ENCODE measurements at regions not wholly inside any gene's neighbourhood (a gene's known extent, or its start where the extent isn't known, plus 50 kb on each side); places are given as distances from the start of the nearest gene placed in this dataset.

GRCh38 chr22:48406161-48406560 lies 1421.5 kb downstream of the BRD1 start:
- Histone ChIP-seq H2BK15ac (ENCODE audit: low read depth, low read length) (no peak overlapping the region), H3K27me3 (ENCODE audit: control insufficient read depth, insufficient read depth, low read length) (no peaks in the 10 kb centered on the region), H2BK20ac (ENCODE audit: low read depth, low read length) (no peak overlapping the region), H4K5ac (ENCODE audit: low read depth, low read length) (no peak overlapping the region), H3K27ac (ENCODE audit: insufficient read depth, low read length) (no peak overlapping the region), H3K14ac (replicated peaks; ENCODE audit: low read depth, low read length) (no peak overlapping the region), H3K56ac (ENCODE audit: extremely low read depth, insufficient read depth, low read length) (no peak overlapping the region), H3K4ac (ENCODE audit: low read depth, low read length) (no peak overlapping the region), H3K23ac (ENCODE audit: low read depth, low read length) (no peak overlapping the region), H3K4me3 (ENCODE audit: insufficient read depth, low read depth, low read length) (no peak overlapping the region), H2AK9ac (replicated peaks; ENCODE audit: low read depth, low read length, poor library complexity) (no peak overlapping the region), H4K20me1 (ENCODE audit: insufficient read depth, low read length) (no peaks in the 10 kb centered on the region), H2BK120ac (ENCODE audit: low read depth, low read length) (no peak overlapping the region), H2AK5ac (ENCODE audit: low read depth, low read length) (no peak overlapping the region), H4K8ac (ENCODE audit: low read depth in 2 of 2, low read length in 2 of 2) (no peak overlapping the region), H3K4me1 (ENCODE audit: control insufficient read depth, insufficient read depth, low read length) (no peaks in the 10 kb centered on the region), H3K9me1 (ENCODE audit: insufficient read depth, low read length) (no peaks in the 10 kb centered on the region), H3K18ac (ENCODE audit: low read depth, low read length) (no peak overlapping the region), H3K79me1 (ENCODE audit: low read depth in 1 of 2, low read length in 2 of 2) (no peaks in the 10 kb centered on the region), H2BK5ac (ENCODE audit: low read depth, low read length, poor library complexity, severe bottlenecking) (no peak overlapping the region), H3K4me2 (ENCODE audit: low read depth, low read length) (no peak overlapping the region), H4K91ac (ENCODE audit: insufficient read depth, low read depth, low read length) (no peak overlapping the region), H3K9ac (ENCODE audit: low read depth, low read length) (no peak overlapping the region), H2AFZ (replicated peaks; ENCODE audit: low read length, poor library complexity) (no peak overlapping the region), H3K36me3 (ENCODE audit: control insufficient read depth, insufficient read depth, low read length) (no peaks in the 10 kb centered on the region), H3K9me3 (ENCODE audit: control insufficient read depth, insufficient read depth, low read length) (peaks cover 39% of the 10 kb centered on the region)
- ChIA-PET POLR2A (ENCODE audit: unreplicated experiment) (no interaction called here), CTCF (no interaction called here)
- WGBS, 2 experiments (ENCODE audit: extremely low coverage in 2 of 2, insufficient read length in 1 of 2), result no CpG with 5 or more reads among the region's 4 CpGs
- dilution Hi-C loops (cut with HindIII; ENCODE audit: low sequenced_read_pairs, unreplicated experiment) (no loop called here), intact Hi-C loops (cut with micrococcal nuclease) (no loop called here), in situ Hi-C loops (cut with MboI; ENCODE audit: low sequenced_read_pairs) (no loop called here)
- TF ChIP-seq SMC3 (IDR thresholded peaks at IDR 0.05; ENCODE audit: low read depth, low read length) (no peak), CEBPB (IDR thresholded peaks at IDR 0.05; ENCODE audit: low read depth, low read length) (no peak), ELK1 (IDR thresholded peaks at IDR 0.05; ENCODE audit: borderline replicate concordance, low read depth, low read length) (no peak), POLR2A (IDR thresholded peaks at IDR 0.05; ENCODE audit: low read depth, low read length) (no peak), CHD1 (IDR thresholded peaks at IDR 0.05; ENCODE audit: low read depth, low read length) (no peak), MXI1 (IDR thresholded peaks at IDR 0.05; ENCODE audit: borderline replicate concordance, low read depth, low read length) (no peak), CTCF (conservative IDR thresholded peaks at IDR 0.05; ENCODE audit: low read depth, low read length) (no peak), RCOR1 (IDR thresholded peaks at IDR 0.05; ENCODE audit: insufficient replicate concordance, low read length) (no peak), BHLHE40 (IDR thresholded peaks at IDR 0.05; ENCODE audit: low read depth, low read length) (no peak), USF2 (IDR thresholded peaks at IDR 0.05; ENCODE audit: low read depth, low read length) (no peak), FOS (IDR thresholded peaks at IDR 0.05; ENCODE audit: low read depth, low read length) (no peak), NFE2L2 (IDR thresholded peaks at IDR 0.05; ENCODE audit: low read depth, low read length) (no peak), RFX5 (IDR thresholded peaks at IDR 0.05; ENCODE audit: low read depth, low read length) (no peak), MAZ (IDR thresholded peaks at IDR 0.05; ENCODE audit: borderline replicate concordance, low read depth, low read length) (no peak), MAFK (IDR thresholded peaks at IDR 0.05; ENCODE audit: low read depth, low read length) (no peak), RAD21 (IDR thresholded peaks at IDR 0.05; ENCODE audit: low read length) (no peak)
- no peak for ATAC-seq (ENCODE audit: low read depth)
- BruUV-seq (replicated peaks), result no TSS peak
- DNase-seq, result no peak

Measured in IMR-90 (cell line).